HFFc6 (cell line): ENCODE measurements at regions not wholly inside any gene's neighbourhood (a gene's known extent, or its start where the extent isn't known, plus 50 kb on each side); places are given as distances from the start of the nearest gene placed in this dataset.

Experiments used
- DNase-seq: peaks from one replicate; pipeline ENCODE4 v3.0.0-alpha.2; 2018
- H3K27ac Mint-ChIP-seq: 2 replicates; pipeline ENCODE4 v1.8.0; 2020; ENCODE audit warnings: mild to moderate bottlenecking, mixed read lengths
- H3K27me3 Mint-ChIP-seq: 2 replicates; pipeline ENCODE4 v1.8.0; 2021; ENCODE audit warnings: mild to moderate bottlenecking, moderate library complexity, mixed read lengths; ENCODE audit not compliant: insufficient read depth
- H3K36me3 Mint-ChIP-seq: 2 replicates; pipeline ENCODE4 v1.8.0; 2021; ENCODE audit warnings: low read depth, mixed read lengths
- H3K4me1 Mint-ChIP-seq: 2 replicates; pipeline ENCODE4 v1.8.0; 2020; ENCODE audit warnings: low read depth, mixed read lengths
- H3K4me3 Mint-ChIP-seq: 2 replicates; pipeline ENCODE4 v1.8.0; 2020; ENCODE audit warnings: mild to moderate bottlenecking, moderate library complexity, mixed read lengths
- H3K9me3 Mint-ChIP-seq: 2 replicates; pipeline ENCODE4 v1.8.0; 2020; ENCODE audit warnings: mild to moderate bottlenecking, mixed read lengths
- TF ChIP-seq, protein P1 (sequence below): fragments of 200-600 bp; sonication (generic); IDR thresholded peaks from 2 replicates; pipeline ENCODE4 v1.5.0; 2021; ENCODE audit warnings: antibody characterized with exemption, mild to moderate bottlenecking

DNA sequence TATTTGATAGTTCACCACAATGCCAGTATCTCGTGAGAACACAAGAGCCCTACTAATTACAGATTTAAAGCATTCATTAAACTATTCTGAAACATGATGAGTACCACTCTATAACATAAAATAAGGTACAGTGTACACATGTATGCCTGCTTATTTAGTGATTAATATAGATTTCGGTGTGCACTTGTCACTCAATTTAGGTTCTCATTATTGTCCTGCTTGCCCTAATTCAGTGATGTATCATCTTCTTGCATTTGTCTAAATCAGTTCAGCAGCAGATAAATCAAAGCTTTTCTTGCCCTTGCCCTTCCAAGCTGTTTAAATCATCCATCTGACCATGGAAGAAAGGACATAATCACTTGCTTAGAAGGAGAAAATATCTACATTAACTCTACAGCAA, 359.7 kb downstream of the GXYLT1 start:
- no peaks in the 10 kb centered on the region for H3K36me3 Mint-ChIP-seq
- TF ChIP-seq, protein P1, sequence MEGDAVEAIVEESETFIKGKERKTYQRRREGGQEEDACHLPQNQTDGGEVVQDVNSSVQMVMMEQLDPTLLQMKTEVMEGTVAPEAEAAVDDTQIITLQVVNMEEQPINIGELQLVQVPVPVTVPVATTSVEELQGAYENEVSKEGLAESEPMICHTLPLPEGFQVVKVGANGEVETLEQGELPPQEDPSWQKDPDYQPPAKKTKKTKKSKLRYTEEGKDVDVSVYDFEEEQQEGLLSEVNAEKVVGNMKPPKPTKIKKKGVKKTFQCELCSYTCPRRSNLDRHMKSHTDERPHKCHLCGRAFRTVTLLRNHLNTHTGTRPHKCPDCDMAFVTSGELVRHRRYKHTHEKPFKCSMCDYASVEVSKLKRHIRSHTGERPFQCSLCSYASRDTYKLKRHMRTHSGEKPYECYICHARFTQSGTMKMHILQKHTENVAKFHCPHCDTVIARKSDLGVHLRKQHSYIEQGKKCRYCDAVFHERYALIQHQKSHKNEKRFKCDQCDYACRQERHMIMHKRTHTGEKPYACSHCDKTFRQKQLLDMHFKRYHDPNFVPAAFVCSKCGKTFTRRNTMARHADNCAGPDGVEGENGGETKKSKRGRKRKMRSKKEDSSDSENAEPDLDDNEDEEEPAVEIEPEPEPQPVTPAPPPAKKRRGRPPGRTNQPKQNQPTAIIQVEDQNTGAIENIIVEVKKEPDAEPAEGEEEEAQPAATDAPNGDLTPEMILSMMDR: no peak
- H3K4me3 Mint-ChIP-seq: no peak overlapping the region
- H3K27ac Mint-ChIP-seq: no peak overlapping the region
- no peak for DNase-seq
- no peaks in the 10 kb centered on the region; the same call in 1 of the 2 replicates for H3K27me3 Mint-ChIP-seq
- peaks cover 41% of the 10 kb centered on the region for H3K9me3 Mint-ChIP-seq
- H3K4me1 Mint-ChIP-seq: no peaks in the 10 kb centered on the region

DNA sequence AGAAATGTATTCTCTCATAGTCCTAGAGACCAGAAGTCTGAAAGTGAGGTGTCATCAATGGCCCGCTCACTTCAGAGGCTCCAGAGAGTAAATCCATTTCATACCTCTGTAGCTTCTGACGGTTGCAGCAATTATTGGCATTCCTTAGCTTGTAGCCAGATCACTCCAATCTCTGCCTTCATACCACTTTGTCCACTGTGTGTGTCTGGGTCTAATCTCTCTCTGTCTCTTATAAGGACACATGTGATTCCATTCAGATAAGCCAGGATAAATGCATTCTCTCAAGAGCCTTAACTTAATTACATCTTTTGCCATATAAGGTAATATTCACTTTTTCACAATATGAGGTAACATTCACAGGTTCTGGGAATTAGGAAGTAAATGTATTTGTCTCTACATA, 365.7 kb downstream of the GXYLT1 start:
- Mint-ChIP-seq H3K4me1 (no peaks in the 10 kb centered on the region), H3K27ac (no peak overlapping the region), H3K4me3 (no peak overlapping the region), H3K9me3 (peaks cover 38% of the 10 kb centered on the region), H3K36me3 (no peaks in the 10 kb centered on the region), H3K27me3 (peaks cover 3% of the 10 kb centered on the region)
- TF ChIP-seq, protein P1: no peak
- DNase-seq: no peak

DNA sequence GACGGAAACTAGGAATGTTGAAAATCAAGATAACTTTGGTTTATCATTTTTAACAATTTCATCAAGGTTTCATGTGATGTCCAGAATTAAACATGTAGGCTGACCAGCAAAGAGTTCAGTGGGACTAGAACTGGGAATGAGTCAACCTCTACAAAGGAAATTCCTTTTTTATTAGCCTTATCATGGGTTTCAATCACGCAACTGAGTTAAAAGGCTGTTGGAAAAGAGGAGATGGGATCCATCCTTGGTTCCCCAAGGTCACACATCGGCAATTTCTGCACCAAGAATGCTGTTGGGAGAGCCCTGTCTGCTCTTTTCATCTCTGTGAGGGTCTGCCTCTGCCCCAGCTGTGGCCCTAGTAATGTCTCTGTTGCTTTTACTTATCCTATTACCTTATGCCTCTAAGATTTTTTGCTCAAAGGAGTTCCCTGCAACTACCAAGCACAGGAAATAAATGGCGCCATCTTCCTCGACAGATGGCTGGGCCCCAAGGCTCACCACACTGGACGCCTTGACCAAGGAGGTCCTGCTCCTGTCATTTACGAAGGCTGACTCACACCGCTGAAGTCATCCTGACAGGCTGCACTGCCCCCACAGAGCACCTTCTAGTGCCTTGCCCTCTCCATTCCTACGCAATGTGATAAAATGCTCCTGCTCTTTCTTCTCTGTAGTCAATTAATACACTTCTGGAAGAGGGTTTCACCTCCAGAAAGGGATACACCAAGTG, 367.4 kb downstream of the GXYLT1 start:
- Mint-ChIP-seq H3K36me3 (no peaks in the 10 kb centered on the region), H3K27me3 (peaks cover 4% of the 10 kb centered on the region), H3K27ac (no peak overlapping the region), H3K4me1 (no peaks in the 10 kb centered on the region), H3K9me3 (peaks cover 46% of the 10 kb centered on the region), H3K4me3 (no peak overlapping the region)
- TF ChIP-seq, protein P1: no peak
- no peak for DNase-seq

DNA sequence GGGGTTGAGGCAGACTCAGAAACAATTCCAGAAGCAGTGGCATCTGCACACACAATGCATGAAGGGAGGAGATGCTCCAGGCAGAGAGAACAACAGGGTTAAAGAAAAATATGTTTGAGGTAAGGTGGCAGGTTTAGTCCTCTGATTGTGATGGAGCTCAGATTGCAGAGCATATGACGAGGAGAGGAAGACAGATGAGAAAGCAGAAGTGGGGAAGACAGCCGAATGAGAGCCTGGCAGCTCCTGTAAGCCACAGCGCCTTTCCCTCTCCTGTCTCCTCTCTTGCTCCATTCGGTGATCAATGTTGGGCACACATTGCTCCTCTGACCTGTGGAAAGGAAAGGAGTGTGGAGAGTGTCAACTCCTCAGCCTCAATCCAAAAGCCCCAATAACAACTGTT, 372.2 kb downstream of the GXYLT1 start:
- H3K36me3 Mint-ChIP-seq: no peaks in the 10 kb centered on the region
- TF ChIP-seq, protein P1: no peak
- DNase-seq: no peak
- H3K4me3 Mint-ChIP-seq: no peak overlapping the region
- H3K27ac Mint-ChIP-seq: no peak overlapping the region
- H3K9me3 Mint-ChIP-seq: peaks cover 40% of the 10 kb centered on the region
- H3K27me3 Mint-ChIP-seq: peaks cover 4% of the 10 kb centered on the region
- H3K4me1 Mint-ChIP-seq: no peaks in the 10 kb centered on the region

DNA sequence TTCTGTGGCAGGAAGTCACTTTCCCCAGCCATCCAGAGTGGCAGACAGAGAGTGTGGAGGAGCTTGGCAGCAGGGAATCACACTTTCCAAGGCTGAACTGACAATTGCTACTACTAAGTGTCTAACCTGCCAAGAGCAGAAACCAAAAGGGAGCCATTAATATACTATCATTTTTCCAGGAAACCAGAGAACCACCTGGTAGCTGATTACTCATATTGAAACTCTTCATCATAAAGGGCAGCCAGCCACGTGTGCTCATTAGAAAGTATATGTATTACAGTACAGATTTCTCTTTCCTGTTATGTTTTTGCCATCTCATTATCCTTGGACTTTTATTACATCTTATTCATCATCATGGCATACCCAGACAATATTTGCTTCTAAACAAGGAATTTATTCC, 374.9 kb downstream of the GXYLT1 start:
- no peak overlapping the region for H3K4me3 Mint-ChIP-seq
- H3K4me1 Mint-ChIP-seq: no peaks in the 10 kb centered on the region
- 0 out of 2 replicates have a peak, but pooled peaks cover 1% of the 10 kb centered on the region for H3K27me3 Mint-ChIP-seq
- peaks cover 25% of the 10 kb centered on the region for H3K9me3 Mint-ChIP-seq
- DNase-seq: no peak
- TF ChIP-seq, protein P1: no peak
- H3K27ac Mint-ChIP-seq: no peak overlapping the region
- H3K36me3 Mint-ChIP-seq: no peaks in the 10 kb centered on the region
